ENCODE measurements at regions not wholly inside any gene's neighbourhood (a gene's known extent, or its start where the extent isn't known, plus 50 kb on each side); places are given as distances from the start of the nearest gene placed in this dataset.

DNA sequence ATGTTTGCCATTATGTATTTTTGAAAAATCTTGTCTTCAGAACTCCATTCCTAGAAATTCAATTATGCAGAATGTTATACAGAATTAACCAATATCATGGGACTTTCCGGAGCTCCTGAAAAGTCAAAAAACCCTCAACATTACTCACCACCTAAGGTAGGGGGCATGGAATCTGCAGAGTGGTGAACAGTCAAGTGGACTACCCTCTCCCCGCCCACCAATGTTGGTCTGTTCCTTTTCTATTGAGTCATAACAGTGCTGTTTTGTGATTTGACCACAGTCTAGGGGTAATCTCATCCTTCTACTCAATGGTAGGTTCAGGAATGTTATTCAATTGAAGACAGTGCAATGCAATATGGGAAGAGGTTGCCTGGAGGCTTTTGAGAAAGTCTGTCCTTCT, 130.5 kb upstream of the HABP2 start:
- DNase-seq (no peak), ATAC-seq (no peak)

DNA sequence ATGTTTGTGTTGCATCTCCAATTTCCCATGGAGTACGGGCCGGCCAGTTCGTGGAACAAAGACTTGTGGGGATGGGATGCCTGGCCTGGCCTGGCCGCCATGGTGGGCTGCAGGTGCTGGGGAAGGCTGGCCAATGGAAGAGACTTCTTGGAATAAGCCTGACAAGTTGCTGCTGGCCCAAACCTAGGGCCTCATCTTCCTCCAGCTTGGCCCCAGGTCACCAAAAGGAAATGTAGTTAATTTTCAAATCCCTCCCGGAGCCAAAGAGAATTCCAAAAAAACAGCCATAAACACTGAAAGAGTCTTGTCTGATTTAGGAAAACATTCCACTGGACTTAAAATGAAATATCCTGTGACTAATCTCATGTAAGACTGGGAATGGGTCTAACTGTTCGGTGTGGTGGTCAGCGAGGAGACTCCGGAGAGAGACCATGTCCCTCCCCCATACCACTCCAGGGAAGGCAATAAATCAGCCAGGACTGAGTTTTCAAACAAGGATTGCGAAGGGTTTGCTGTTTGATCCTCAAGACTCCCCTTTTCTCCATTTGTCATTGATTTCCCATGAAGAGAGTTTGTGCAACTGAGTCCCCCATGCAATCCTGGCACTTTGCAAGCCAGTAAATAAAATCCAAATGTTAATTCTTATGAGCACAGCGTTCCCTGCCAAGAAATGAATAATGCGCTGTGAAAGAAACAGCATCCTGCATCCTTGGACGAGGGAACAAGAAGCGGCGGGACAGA, 128.7 kb upstream of the HABP2 start:
- Histone ChIP-seq H3K9me3 (no peaks in the 10 kb centered on the region), H3K27me3 (no peaks in the 10 kb centered on the region), H3K27ac (no peak overlapping the region), H3K4me1 (no peaks in the 10 kb centered on the region), H3K4me3 (no peak overlapping the region), H3K36me3 (no peaks in the 10 kb centered on the region)
- TF ChIP-seq POLR2A (IDR thresholded peaks at IDR 0.05), result no peak
- TF ChIP-seq, protein P1, sequence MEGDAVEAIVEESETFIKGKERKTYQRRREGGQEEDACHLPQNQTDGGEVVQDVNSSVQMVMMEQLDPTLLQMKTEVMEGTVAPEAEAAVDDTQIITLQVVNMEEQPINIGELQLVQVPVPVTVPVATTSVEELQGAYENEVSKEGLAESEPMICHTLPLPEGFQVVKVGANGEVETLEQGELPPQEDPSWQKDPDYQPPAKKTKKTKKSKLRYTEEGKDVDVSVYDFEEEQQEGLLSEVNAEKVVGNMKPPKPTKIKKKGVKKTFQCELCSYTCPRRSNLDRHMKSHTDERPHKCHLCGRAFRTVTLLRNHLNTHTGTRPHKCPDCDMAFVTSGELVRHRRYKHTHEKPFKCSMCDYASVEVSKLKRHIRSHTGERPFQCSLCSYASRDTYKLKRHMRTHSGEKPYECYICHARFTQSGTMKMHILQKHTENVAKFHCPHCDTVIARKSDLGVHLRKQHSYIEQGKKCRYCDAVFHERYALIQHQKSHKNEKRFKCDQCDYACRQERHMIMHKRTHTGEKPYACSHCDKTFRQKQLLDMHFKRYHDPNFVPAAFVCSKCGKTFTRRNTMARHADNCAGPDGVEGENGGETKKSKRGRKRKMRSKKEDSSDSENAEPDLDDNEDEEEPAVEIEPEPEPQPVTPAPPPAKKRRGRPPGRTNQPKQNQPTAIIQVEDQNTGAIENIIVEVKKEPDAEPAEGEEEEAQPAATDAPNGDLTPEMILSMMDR (IDR thresholded peaks at IDR 0.05), result no peak
- intact Hi-C loops (cut with DNase I), result no loop called here
- ATAC-seq, result no peak
- DNase-seq, result no peak
- 83% methylated on average over 10 of the region's 14 CpGs for WGBS (ENCODE audit: insufficient coverage, low coverage, low lambda C conversion rate, missing lambda C conversion rate)

More for the DNA sequence above, 130.5 kb upstream of the HABP2 start:
- WGBS (ENCODE audit: insufficient coverage, low coverage, low lambda C conversion rate, missing lambda C conversion rate), result 56% methylated on average over 1 of the region's 2 CpGs
- intact Hi-C loops (cut with DNase I), result no loop called here
- Histone ChIP-seq H3K4me1 (no peaks in the 10 kb centered on the region), H3K27me3 (no peaks in the 10 kb centered on the region), H3K9me3 (no peaks in the 10 kb centered on the region), H3K36me3 (no peaks in the 10 kb centered on the region), H3K4me3 (no peak overlapping the region), H3K27ac (no peak overlapping the region)
- TF ChIP-seq, protein P1 (IDR thresholded peaks at IDR 0.05), result no peak
- TF ChIP-seq POLR2A (IDR thresholded peaks at IDR 0.05), result no peak

DNA sequence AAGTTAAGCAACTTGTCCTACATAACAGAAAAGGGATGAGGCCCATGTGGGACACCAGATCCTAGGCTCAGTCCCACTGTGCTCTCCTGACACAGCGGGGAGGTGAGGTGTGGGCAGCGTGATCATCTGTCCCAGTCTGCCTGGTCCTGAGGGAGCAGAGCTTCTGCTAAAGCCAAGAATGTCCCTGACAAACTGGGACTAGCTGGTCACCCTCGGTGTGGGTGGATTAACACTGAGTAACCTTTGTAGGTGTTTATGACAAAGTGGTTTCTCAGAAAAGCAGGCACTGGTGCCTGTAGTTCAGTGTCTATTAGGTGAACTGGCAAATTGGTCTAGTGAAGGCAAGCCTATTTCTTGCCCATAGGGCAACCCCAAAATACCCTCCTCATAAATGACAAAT, 127.8 kb upstream of the HABP2 start:
- no peaks in the 10 kb centered on the region for H3K27me3 ChIP-seq
- intact Hi-C loops (cut with DNase I), result no loop called here
- DNase-seq, result no peak
- no peak overlapping the region for H3K4me3 ChIP-seq
- H3K4me1 ChIP-seq, result no peaks in the 10 kb centered on the region
- no CpG with 5 or more reads among the region's 3 CpGs for WGBS (ENCODE audit: insufficient coverage, low coverage, low lambda C conversion rate, missing lambda C conversion rate)
- no peaks in the 10 kb centered on the region for H3K9me3 ChIP-seq
- TF ChIP-seq POLR2A (IDR thresholded peaks at IDR 0.05), result no peak
- TF ChIP-seq, protein P1 (IDR thresholded peaks at IDR 0.05), result no peak
- H3K36me3 ChIP-seq, result no peaks in the 10 kb centered on the region
- peak in 2 of 4 donors; percentile 19 to 41 for ATAC-seq
- H3K27ac ChIP-seq, result no peak overlapping the region

DNA sequence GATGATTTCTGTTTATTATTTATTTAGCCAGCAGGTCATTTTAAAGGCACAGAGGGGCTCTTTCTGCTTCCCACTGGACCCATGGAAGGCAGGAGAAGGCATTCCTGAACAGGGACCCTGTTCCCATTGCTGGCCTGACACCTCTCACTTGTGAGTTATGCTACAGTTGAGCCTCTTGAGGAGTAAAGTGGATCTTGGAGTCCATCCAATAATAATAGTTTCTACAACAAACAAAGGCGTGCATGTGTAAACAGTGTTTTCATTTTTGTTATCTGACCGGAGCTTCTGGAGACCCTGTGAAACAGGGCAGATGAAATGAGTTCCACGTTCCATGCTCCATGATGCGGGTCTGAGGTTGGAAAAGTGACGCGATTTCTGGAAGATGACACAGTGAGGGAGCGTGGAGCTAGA, 127.3 kb upstream of the HABP2 start:
- H3K4me3 ChIP-seq, result no peak overlapping the region
- H3K27me3 ChIP-seq, result no peaks in the 10 kb centered on the region
- H3K4me1 ChIP-seq, result no peaks in the 10 kb centered on the region
- no peak overlapping the region for H3K27ac ChIP-seq
- no peaks in the 10 kb centered on the region for H3K9me3 ChIP-seq
- 55% methylated on average over 7 of the region's 7 CpGs for WGBS (ENCODE audit: insufficient coverage, low coverage, low lambda C conversion rate, missing lambda C conversion rate)
- ATAC-seq (peak in 3 of 4 donors; percentile 15 to 57 (median 49)), DNase-seq (no peak)
- intact Hi-C loops (cut with DNase I), result no loop called here
- no peaks in the 10 kb centered on the region for H3K36me3 ChIP-seq
- TF ChIP-seq POLR2A (IDR thresholded peaks at IDR 0.05), result no peak
- TF ChIP-seq, protein P1 (IDR thresholded peaks at IDR 0.05), result no peak

Measured in right lobe of liver (tissue), 6 donors.